Medulla oblongata (tissue), 1 donor: ENCODE measurements at regions not wholly inside any gene's neighbourhood (a gene's known extent, or its start where the extent isn't known, plus 50 kb on each side); places are given as distances from the start of the nearest gene placed in this dataset.
A peak's percentile ranks its signal among the peaks of the same experiment; 100 is the strongest.

ENCODE experiments used
- DNase-seq: peaks from one replicate; pipeline ENCODE4 v3.0.0-alpha.2; 2015; ENCODE audit errors: extremely low spot score

GRCh38 chr4:166491635-166492034, 618.6 kb downstream of the TLL1 start:
- DNase-seq, result no peak

DNA sequence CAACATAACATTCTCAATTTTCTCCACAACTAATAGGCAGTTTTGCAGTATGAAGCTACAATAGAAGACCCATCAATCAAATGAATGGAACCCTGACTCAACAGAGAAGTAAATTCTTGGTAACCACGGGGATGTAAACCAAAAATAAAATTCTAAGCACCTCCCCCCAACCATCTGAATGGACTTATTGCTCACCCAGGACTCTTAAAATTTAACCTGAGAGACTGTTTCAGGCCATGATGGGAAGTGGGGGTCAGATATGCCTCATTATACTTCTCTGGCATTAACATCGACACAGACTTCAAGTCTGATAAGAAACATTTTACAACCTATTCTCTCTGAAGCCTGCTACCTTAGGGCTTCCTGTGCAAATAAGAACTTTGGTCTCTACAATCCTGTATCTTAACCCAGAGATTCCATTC, 620.9 kb downstream of the TLL1 start:
- DNase-seq, result no peak

DNA sequence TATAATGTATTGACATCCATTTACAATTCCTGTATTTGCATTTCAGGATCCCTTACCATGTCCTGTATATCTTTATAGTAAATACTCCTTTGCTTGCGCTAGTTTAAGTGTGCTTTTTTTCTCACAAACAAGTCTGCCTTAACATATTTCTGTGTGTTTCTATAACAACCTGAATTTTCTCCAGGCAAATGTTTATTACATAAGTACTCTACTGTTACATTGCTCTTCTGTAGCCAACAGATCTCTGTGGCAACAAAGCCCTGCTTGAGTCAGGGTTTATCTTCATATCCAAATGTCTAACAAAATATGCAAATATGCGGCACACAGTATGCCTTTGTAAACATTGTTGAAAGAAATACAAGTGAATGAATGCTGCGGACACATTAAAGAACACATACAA, 625.5 kb downstream of the TLL1 start:
- no peak for DNase-seq

GRCh38 chr4:166499820-166500219, 626.8 kb downstream of the TLL1 start:
- DNase-seq, result no peak

GRCh38 chr4:166501941-166502382, 628.9 kb downstream of the TLL1 start:
- DNase-seq, result no peak

DNA sequence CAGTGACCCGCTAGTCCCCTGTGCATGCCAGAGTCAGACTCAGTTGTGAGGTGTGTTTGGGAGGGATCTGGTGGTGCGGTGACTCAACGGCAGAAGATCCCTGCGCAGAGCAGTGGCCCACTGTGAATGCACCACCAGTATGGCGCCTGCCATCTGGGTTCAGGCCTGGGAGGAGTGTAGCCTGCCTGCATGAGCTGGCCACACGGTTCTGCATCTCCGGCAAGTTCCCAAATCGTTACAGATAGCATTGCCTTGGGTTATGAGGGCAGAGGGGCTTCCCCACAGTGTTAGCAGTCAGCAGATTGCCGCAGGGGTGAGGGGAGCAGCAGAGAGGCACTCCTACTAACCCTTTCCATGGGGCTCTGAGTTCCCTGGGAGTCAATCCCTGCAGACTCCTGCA, 629.6 kb downstream of the TLL1 start:
- DNase-seq, result no peak

GRCh38 chr4:166506051-166506450, 633.0 kb downstream of the TLL1 start:
- DNase-seq, result no peak

DNA sequence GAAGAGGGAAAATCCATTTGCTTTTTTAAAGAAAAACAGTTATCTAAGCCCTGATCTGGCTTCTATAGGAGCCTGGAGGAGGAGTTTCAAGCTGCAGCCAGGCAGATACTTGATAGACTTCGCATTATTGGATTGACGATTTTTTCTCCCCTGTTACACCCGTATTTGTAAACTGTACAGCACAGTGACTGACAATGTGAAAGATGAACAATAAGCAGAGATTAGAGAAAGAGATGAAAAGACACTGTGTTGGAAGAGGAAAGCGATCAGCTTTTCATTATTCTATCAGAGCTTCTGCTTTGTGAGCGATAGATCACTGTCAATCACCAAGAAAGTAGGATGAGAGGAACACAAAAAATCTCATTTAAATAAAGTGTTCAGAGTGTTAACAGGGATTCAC, 639.2 kb downstream of the TLL1 start:
- no peak for DNase-seq

- no peak for DNase-seq
Observed at GRCh38 chr4:166518315-166518714, 645.3 kb downstream of the TLL1 start.

DNA sequence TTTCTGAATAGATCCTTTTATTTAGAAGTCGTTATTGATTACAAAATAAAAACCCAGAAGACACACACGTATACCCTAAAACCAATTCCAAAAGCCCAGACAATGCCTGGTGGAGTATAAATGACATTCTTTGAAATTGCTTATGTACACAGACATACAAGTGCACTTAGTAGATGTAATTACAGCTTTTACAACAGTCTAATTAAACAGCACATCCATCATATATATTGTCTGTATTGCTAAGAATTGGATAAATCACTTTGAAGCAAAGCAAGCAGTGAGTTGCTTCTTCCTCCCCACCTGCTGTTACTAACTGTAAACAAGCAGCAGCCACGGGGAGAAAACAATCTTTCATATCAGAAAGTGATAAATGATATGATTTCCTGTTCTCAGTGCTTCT, 645.7 kb downstream of the TLL1 start:
- DNase-seq, result no peak

GRCh38 chr4:166519774-166520173, 646.7 kb downstream of the TLL1 start:
- DNase-seq, result peak; percentile 42

DNA sequence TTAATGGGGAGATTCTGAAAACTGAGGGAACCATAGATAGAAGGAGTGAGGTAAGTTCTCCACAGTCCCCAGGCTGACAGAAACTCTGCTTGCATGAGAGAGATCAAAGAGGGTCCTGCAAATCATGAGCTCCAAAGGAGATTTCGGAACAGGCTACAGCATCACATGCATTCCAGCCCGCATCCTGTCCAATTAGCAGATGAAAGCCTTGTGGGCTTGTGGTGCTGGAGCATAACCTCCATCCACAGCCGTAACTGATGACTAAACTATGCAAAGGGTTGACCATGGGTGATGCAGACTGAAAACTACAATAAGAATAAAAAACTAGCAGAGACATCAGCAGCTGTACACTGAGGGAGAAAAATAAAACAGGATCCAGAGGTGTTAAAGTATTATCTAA, 654.5 kb downstream of the TLL1 start:
- no peak for DNase-seq

DNA sequence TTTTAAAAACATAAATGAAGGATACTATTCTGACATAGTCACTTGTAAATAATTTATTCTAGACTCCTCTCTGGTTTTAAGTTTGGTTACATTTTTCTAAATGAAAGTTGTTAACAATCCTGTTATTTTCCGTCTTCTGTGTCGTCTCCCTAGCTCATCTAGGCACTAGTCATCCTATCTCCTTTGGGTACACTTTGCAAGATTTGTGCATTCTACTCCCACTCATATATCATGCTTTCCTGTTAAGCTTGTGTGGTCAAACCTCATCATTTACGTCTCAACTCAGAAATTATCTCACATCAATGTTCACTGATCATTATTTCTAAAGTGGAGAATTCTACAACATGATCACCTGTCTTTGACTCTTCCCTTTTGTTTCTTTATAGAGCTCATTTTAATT, 658.7 kb downstream of the TLL1 start:
- DNase-seq, result no peak

- no peak for DNase-seq
Observed at GRCh38 chr4:166535865-166536264, 662.8 kb downstream of the TLL1 start.

DNA sequence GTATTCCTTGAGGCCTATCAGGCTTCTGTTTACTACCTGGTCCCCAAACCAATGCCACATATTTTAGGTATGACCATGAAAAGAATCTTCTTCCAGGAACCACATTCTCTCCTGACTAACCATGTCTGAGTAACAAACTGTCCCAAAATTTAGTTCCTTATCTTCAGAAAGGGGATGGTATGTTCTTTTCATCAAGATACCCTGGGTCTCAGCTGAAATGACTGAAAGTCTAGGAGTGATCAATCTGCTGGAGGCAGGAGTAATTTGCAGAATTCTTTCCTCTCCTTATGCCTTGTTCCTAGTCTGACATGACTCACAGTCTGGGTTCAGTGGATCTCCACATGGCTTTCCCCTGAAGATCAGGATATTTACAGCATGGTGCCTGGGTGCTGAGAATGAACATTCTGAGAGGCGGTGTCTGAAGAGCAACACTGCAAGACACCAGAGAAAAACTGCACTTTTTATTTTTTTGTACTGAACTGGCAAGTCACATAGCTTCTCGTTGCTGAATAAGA, 665.5 kb downstream of the TLL1 start:
- DNase-seq, result no peak

DNA sequence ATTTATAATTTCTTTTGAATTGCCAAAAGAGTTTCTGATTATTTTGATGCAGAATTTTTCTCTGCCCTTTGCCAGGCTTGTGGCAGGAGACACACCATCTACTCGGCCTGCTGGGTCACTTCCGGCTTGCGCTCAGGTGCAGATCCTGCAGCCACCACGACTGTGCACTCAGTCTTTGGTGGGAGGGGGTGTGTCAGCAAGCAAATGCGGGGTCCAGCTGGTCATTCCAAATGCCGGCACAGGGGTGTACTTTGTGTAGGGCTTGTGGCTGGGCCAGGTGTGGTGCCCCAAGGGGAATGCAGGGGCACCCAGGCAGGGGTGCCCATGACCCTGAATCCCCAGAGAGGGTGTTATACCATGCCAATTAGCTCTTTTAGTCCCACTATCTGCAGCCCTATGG, 673.0 kb downstream of the TLL1 start:
- no peak for DNase-seq

DNA sequence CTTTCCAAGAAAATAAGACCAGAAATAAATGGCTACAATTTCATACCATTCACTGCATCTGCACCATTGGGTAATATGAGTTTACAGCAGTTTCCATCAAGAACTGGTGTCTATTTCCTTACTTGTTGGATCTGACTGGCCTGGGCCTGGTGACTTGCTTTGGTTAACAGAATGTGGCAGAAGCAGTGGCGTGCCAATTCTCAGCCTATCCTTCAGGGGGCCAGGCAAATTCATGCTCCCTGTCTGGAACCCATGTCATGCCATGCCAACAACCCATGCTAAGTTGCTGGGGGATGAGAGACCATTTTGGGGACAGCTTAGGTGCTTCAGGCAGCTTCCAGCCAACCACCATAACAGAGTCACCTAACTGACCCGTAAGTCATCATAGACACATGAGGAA, 656.7 kb downstream of the SPOCK3 start:
- no peak for DNase-seq

DNA sequence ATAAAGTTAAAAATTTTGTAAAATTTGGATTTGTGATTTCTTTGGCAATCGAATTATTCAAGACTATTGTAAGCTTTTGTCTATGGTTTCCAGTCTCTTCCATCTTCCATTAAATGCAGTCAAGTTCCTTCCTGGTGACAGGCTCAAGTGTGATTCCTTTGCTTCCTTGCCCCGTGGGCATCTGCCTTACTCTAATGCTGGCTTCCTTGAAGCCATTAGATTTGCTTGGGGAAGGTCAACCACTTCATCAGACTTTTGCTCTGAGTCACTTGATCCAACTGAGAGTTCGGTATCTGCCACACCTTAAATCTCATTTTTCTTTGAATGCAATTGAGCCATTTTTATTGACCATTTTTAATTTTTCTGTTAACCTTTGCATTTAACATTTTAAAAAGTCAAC, 648.8 kb downstream of the SPOCK3 start:
- DNase-seq, result no peak

DNA sequence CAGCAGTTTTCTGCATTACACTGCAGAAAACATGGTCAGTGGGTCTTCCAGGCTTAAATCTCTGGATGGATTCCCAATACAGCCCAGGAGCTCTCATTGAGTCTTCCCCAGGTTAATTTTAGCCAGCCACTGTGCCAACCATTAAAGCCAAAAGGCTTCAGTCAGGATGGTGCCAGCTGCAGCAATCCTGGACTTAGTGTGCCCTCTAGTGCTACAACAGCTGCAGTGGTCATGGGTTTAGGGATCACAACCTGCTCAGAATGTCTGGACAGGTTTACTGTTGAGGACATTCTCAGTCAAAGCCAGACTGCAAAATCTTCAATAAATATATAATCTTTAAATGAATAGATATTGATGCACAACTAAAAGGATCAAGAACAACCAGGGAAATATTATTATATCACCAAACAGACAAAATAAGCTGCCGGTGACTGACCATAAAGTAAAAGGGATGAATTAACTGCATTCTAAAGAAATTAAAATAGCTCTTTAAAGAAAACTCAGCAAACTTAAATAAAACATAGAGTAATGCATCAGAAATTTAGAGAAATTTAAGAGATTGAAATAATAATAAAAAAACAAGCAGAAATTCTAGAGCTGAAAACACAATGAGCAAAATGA, 639.9 kb downstream of the SPOCK3 start:
- DNase-seq, result peak; percentile 58

DNA sequence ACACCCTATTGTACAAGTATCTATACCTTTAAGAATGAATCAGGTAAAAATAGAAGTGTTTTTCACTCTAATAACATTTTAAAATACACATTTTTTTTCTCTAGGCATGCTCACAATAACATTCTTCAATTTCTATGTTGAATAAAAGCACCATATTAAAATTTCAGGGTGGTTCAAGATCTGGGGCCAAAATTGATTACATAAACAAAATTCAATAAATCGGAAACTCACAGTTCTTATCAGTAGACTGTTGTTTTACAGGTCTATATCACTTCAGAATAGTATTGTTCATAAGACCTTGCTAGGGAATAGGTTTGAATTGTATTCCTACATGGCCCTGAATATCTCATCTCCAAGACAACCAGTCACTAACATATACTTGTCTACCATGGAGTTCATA, 634.0 kb downstream of the SPOCK3 start:
- DNase-seq, result no peak

- no peak for DNase-seq
Observed at GRCh38 chr4:166602068-166602467, 632.2 kb downstream of the SPOCK3 start.

GRCh38 chr4:166622425-166622977, 611.8 kb downstream of the SPOCK3 start:
- no peak for DNase-seq

- DNase-seq, result no peak
Observed at GRCh38 chr4:166625018-166625637, 609.2 kb downstream of the SPOCK3 start.
